HepG2 (cell line): ENCODE measurements at regions not wholly inside any gene's neighbourhood (a gene's known extent, or its start where the extent isn't known, plus 50 kb on each side); places are given as distances from the start of the nearest gene placed in this dataset.

Source experiments
- HOXA3 ChIP-seq: sonication (generic); formaldehyde crosslinking; IDR thresholded peaks from 2 replicates; pipeline ENCODE4 v1.5.0; 2020; ENCODE audit warnings: missing genetic modification reagents
- MAFK ChIP-seq, 2 experiments: IDR thresholded peaks in 1 of 2; conservative IDR thresholded peaks in 1 of 2; 2 replicates each; pipeline ENCODE4 v1.6.1; 2011; ENCODE audit warnings: improper control_type of control experiment in 2 of 2, low read length in 2 of 2
- POLR2A ChIP-seq, 2 experiments: IDR thresholded peaks; 2 replicates each; pipeline ENCODE4 v1.6.1; 2011; ENCODE audit warnings: low read depth in 2 of 2, low read length in 2 of 2, mild to moderate bottlenecking in 1 of 2, moderate library complexity in 1 of 2; ENCODE audit not compliant: insufficient read depth in 1 of 2
- POLR2G ChIP-seq: fragments of 200-400 bp; formaldehyde crosslinking; IDR thresholded peaks from 2 replicates; pipeline ENCODE4 v1.6.1; 2018; ENCODE audit warnings: mild to moderate bottlenecking, low read depth, low read length, moderate library complexity
- RCOR2 ChIP-seq: IDR thresholded peaks from 2 replicates; pipeline ENCODE4 v1.6.1; 2016; ENCODE audit warnings: missing biosample characterization, missing genetic modification reagents
- REL ChIP-seq: sonication (generic); formaldehyde crosslinking; conservative IDR thresholded peaks from 2 replicates; pipeline ENCODE4 v1.8.0; 2022; ENCODE audit warnings: mild to moderate bottlenecking, missing genetic modification reagents, moderate library complexity
- SPEN ChIP-seq: sonication (generic); formaldehyde crosslinking; IDR thresholded peaks from 2 replicates; pipeline ENCODE4 v1.5.1; 2020; ENCODE audit warnings: low read depth, mild to moderate bottlenecking, missing genetic modification reagents
- TFAP4 ChIP-seq: sonication (generic); IDR thresholded peaks from 2 replicates; pipeline ENCODE4 v1.6.1; 2016; ENCODE audit warnings: low read depth, borderline replicate concordance
- YEATS4 ChIP-seq: sonication (generic); formaldehyde crosslinking; IDR thresholded peaks from 2 replicates; pipeline ENCODE4 v1.4.0; 2020; ENCODE audit warnings: missing genetic modification reagents, borderline replicate concordance
- ZNF263 ChIP-seq: sonication (generic); formaldehyde crosslinking; IDR thresholded peaks from 2 replicates; pipeline ENCODE4 v1.4.0; 2020; ENCODE audit warnings: missing genetic modification reagents
- ZNF687 ChIP-seq: sonication (generic); formaldehyde crosslinking; IDR thresholded peaks from 2 replicates; pipeline ENCODE4 v1.5.1; 2020; ENCODE audit warnings: mild to moderate bottlenecking, missing genetic modification reagents, moderate library complexity
- TF ChIP-seq, protein P1 (sequence below): sonication (generic); formaldehyde crosslinking; IDR thresholded peaks from 2 replicates; pipeline ENCODE4 v1.9.0; 2022; ENCODE audit warnings: missing genetic modification reagents, mild to moderate bottlenecking, borderline replicate concordance

- TF ChIP-seq TFAP4, result peak; percentile 21; the same call in 1 of the 2 replicates
- TF ChIP-seq REL (CRISPR knock-in tag), result 0 out of 2 replicates have a peak, but pooled peaks have one; percentile 52
- peak; percentile 49 for TF ChIP-seq ZNF687
- TF ChIP-seq RCOR2, result peak; percentile 26; the same call in 1 of the 2 replicates
- TF ChIP-seq, protein P1, sequence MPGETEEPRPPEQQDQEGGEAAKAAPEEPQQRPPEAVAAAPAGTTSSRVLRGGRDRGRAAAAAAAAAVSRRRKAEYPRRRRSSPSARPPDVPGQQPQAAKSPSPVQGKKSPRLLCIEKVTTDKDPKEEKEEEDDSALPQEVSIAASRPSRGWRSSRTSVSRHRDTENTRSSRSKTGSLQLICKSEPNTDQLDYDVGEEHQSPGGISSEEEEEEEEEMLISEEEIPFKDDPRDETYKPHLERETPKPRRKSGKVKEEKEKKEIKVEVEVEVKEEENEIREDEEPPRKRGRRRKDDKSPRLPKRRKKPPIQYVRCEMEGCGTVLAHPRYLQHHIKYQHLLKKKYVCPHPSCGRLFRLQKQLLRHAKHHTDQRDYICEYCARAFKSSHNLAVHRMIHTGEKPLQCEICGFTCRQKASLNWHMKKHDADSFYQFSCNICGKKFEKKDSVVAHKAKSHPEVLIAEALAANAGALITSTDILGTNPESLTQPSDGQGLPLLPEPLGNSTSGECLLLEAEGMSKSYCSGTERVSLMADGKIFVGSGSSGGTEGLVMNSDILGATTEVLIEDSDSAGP (CRISPR knock-in tag), result 0 out of 2 replicates have a peak, but pooled peaks have one; percentile 23
- 0 out of 2 replicates have a peak, but pooled peaks have one; percentile 6 for TF ChIP-seq ZNF263 (CRISPR knock-in tag)
- TF ChIP-seq MAFK (conservative IDR thresholded peaks at IDR 0.05 in 1 of 2, IDR thresholded peaks at IDR 0.05 in 1 of 2; ENCODE audit: low read length in 2 of 2), result peak; percentile 69 to 72
- TF ChIP-seq HOXA3 (CRISPR knock-in tag), result peak; percentile 5; the same call in 1 of the 2 replicates
- peak; percentile 43; the same call in 1 of the 2 replicates for TF ChIP-seq POLR2G
- peak in 1 of 2 experiments; percentile 58; a peak in 3 of 4 replicates for TF ChIP-seq POLR2A (IDR thresholded peaks at IDR 0.05; ENCODE audit: insufficient read depth in 1 of 2, low read depth in 2 of 2, low read length in 2 of 2)
- 0 out of 2 replicates have a peak, but pooled peaks have one; percentile 34 for TF ChIP-seq YEATS4 (CRISPR knock-in tag)
- TF ChIP-seq SPEN (CRISPR knock-in tag), result 0 out of 2 replicates have a peak, but pooled peaks have one; percentile 28
Measured at GRCh38 chr14:70255071-70256057, 66.6 kb upstream of the SLC8A3 start (continued).
